GM03348 (cell line): ENCODE measurements at regions not wholly inside any gene's neighbourhood (a gene's known extent, or its start where the extent isn't known, plus 50 kb on each side); places are given as distances from the start of the nearest gene placed in this dataset.

Source experiments
- DNase-seq: peaks from one replicate; pipeline ENCODE4 v3.0.0; 2012; ENCODE audit warnings: low spot score

- no peak for DNase-seq
These were observed 477.1 kb downstream of the IGSF11 start for GRCh38 chr3:118557513-118557912.

- DNase-seq = no peak
These were observed 475.4 kb downstream of the IGSF11 start for GRCh38 chr3:118559286-118559685.

GRCh38 chr3:118564800-118565199, 469.8 kb downstream of the IGSF11 start:
- no peak for DNase-seq

- DNase-seq = no peak
These were observed 460.7 kb downstream of the IGSF11 start for GRCh38 chr3:118573912-118574311.

- no peak for DNase-seq
These were observed 457.4 kb downstream of the IGSF11 start for GRCh38 chr3:118577055-118577777.

- DNase-seq = no peak
These were observed 456.1 kb downstream of the IGSF11 start for GRCh38 chr3:118578559-118578958.

GRCh38 chr3:118587037-118587741, 447.5 kb downstream of the IGSF11 start:
- DNase-seq = no peak

GRCh38 chr3:118587847-118588246, 446.8 kb downstream of the IGSF11 start:
- no peak for DNase-seq

GRCh38 chr3:118593277-118593670, 441.4 kb downstream of the IGSF11 start:
- no peak for DNase-seq

GRCh38 chr3:118597184-118597583, 437.5 kb downstream of the IGSF11 start:
- no peak for DNase-seq

- no peak for DNase-seq
These were observed 426.5 kb downstream of the IGSF11 start for GRCh38 chr3:118607915-118608820.

- no peak for DNase-seq
These were observed 416.2 kb downstream of the IGSF11 start for GRCh38 chr3:118618247-118619040.

GRCh38 chr3:118626453-118626852, 408.2 kb downstream of the IGSF11 start:
- DNase-seq = no peak

GRCh38 chr3:118628704-118629341, 405.8 kb downstream of the IGSF11 start:
- peak; percentile 71 for DNase-seq

GRCh38 chr3:118629821-118630220, 404.8 kb downstream of the IGSF11 start:
- DNase-seq = no peak

GRCh38 chr3:118635711-118636110, 398.9 kb downstream of the IGSF11 start:
- DNase-seq = no peak

GRCh38 chr3:118636841-118637240, 397.8 kb downstream of the IGSF11 start:
- no peak for DNase-seq

- no peak for DNase-seq
These were observed 396.8 kb downstream of the IGSF11 start for GRCh38 chr3:118637846-118638245.

GRCh38 chr3:118641608-118642007, 393.0 kb downstream of the IGSF11 start:
- no peak for DNase-seq

GRCh38 chr3:118671192-118671591, 363.5 kb downstream of the IGSF11 start:
- DNase-seq = no peak

GRCh38 chr3:118675305-118675704, 359.3 kb downstream of the IGSF11 start:
- DNase-seq = no peak
